ENCODE measurements at regions not wholly inside any gene's neighbourhood (a gene's known extent, or its start where the extent isn't known, plus 50 kb on each side); places are given as distances from the start of the nearest gene placed in this dataset.

- POLR2A ChIA-PET: no interaction called here
- FAIRE-seq: no peak
Observed at GRCh38 chr13:33626407-33626806, 191.5 kb upstream of the RFC3 start.

GRCh38 chr13:33628662-33629061 lies 189.3 kb upstream of the RFC3 start:
- 80% methylated on average over 6 of the region's 6 CpGs for WGBS (ENCODE audit: missing lambda C conversion rate)
- ChIA-PET POLR2A (no interaction called here), CTCF (no interaction called here)
- H3K9me3 ChIP-seq: no peaks in the 10 kb centered on the region
- no peak overlapping the region for H3K27ac ChIP-seq
- TF ChIP-seq FOSB (CRISPR knock-in tag; IDR thresholded peaks at IDR 0.05) (no peak), JUN (IDR thresholded peaks at IDR 0.05) (no peak), CTCF (IDR thresholded peaks at IDR 0.05) (no peak), ELK1 (IDR thresholded peaks at IDR 0.05; ENCODE audit: low read depth, low read length) (no peak), NR3C1 (IDR thresholded peaks at IDR 0.05) (no peak), HMGXB4 (CRISPR knock-in tag; IDR thresholded peaks at IDR 0.05; ENCODE audit: borderline replicate concordance) (no peak), E2F6 (IDR thresholded peaks at IDR 0.05; ENCODE audit: borderline replicate concordance, low read depth) (no peak), ATOH8 (CRISPR knock-in tag; IDR thresholded peaks at IDR 0.05; ENCODE audit: low read depth) (no peak), RCOR1 (IDR thresholded peaks at IDR 0.05; ENCODE audit: low read depth, low read length) (no peak), ESRRA (IDR thresholded peaks at IDR 0.05; ENCODE audit: borderline replicate concordance, low read length) (no peak), HEYL (CRISPR knock-in tag; IDR thresholded peaks at IDR 0.05) (no peak), EHMT2 (IDR thresholded peaks at IDR 0.05; ENCODE audit: low read depth) (no peak), RAD21 (conservative IDR thresholded peaks at IDR 0.05 in 1 of 2, IDR thresholded peaks at IDR 0.05 in 1 of 2) (no peak), ZSCAN20 (CRISPR knock-in tag; IDR thresholded peaks at IDR 0.05) (no peak), ZNF302 (CRISPR knock-in tag; IDR thresholded peaks at IDR 0.05) (no peak), CHD4 (IDR thresholded peaks at IDR 0.05; ENCODE audit: borderline replicate concordance) (no peak), CBX8 (IDR thresholded peaks at IDR 0.05) (no peak), MAX (IDR thresholded peaks at IDR 0.05) (no peak), CEBPB (IDR thresholded peaks at IDR 0.05) (no peak), REST (IDR thresholded peaks at IDR 0.05) (no peak)
- H3K4me2 ChIP-seq: no peak overlapping the region
- ATAC-seq: no peak
- DNase-seq (ENCODE audit: low read depth in 1 of 2, low spot score in 1 of 2): no peak
- FAIRE-seq: no peak
- peaks cover 2% of the 10 kb centered on the region; the same call in 2 of the 3 replicates for H3K4me1 ChIP-seq
- H3K4me3 ChIP-seq: no peak overlapping the region

More at GRCh38 chr13:33626407-33626806, 191.5 kb upstream of the RFC3 start:
- Histone ChIP-seq H3K4me3 (no peak overlapping the region), H3K4me2 (no peak overlapping the region), H3K4me1 (no peaks in the 10 kb centered on the region), H3K27ac (no peak overlapping the region), H3K9me3 (no peaks in the 10 kb centered on the region)
- TF ChIP-seq ZSCAN20 (CRISPR knock-in tag; IDR thresholded peaks at IDR 0.05): no peak
- no peak for TF ChIP-seq HES2 (IDR thresholded peaks at IDR 0.05)
- TF ChIP-seq MAX (IDR thresholded peaks at IDR 0.05): no peak
- TF ChIP-seq HOXB5 (CRISPR knock-in tag; IDR thresholded peaks at IDR 0.05): no peak
- TF ChIP-seq ZC3H11A (IDR thresholded peaks at IDR 0.05): no peak
- CTCF ChIA-PET: no interaction called here
- no peak for ATAC-seq
- no peak for DNase-seq (ENCODE audit: low read depth in 1 of 2, low spot score in 1 of 2)
